ENCODE measurements at regions not wholly inside any gene's neighbourhood (a gene's known extent, or its start where the extent isn't known, plus 50 kb on each side); places are given as distances from the start of the nearest gene placed in this dataset.
"Not testable (repeated sequence)": the region's sequence is repeated elsewhere in the genome, so short reads cannot be mapped to it uniquely, and the experiment has no call there.

GRCh38 chr16:31996325-31996724, 122.7 kb downstream of the ZNF267 start:
- H3K23ac ChIP-seq (ENCODE audit: insufficient read length); H4K5ac ChIP-seq (ENCODE audit: insufficient read length, low read depth, low read length); H2BK15ac ChIP-seq (ENCODE audit: low read length); H3K14ac ChIP-seq (ENCODE audit: insufficient read length); H3K18ac ChIP-seq (ENCODE audit: extremely low read depth, low read length); H3K4me2 ChIP-seq (ENCODE audit: insufficient read depth in 1 of 2, low read depth in 2 of 2, low read length in 2 of 2); H3K56ac ChIP-seq (replicated peaks; ENCODE audit: insufficient read length, low read depth, low read length); H3K79me2 ChIP-seq (ENCODE audit: control insufficient read depth in 1 of 2, insufficient read depth in 2 of 2, low read length in 2 of 2); CTCF ChIA-PET (ENCODE audit: partially characterized antibody); H3K4ac ChIP-seq (replicated peaks; ENCODE audit: insufficient read length, low read depth, low read length); H2BK5ac ChIP-seq (ENCODE audit: low read depth, low read length); H3K27me3 ChIP-seq (replicated peaks in 1 of 4; ENCODE audit: control insufficient read depth in 3 of 4, extremely low read depth in 1 of 4, insufficient read depth in 3 of 4, low read length in 3 of 4); H3K9ac ChIP-seq (replicated peaks in 1 of 4; ENCODE audit: extremely low read depth in 1 of 4, low read depth in 3 of 4, low read length in 3 of 4); H3K36me3 ChIP-seq (ENCODE audit: control insufficient read depth in 2 of 4, insufficient read depth in 4 of 4, low read length in 3 of 4); DNase-seq (ENCODE audit: low read depth in 1 of 2, low spot score in 2 of 2); H3K4me1 ChIP-seq (replicated peaks in 1 of 4; ENCODE audit: control insufficient read depth in 3 of 4, insufficient read depth in 4 of 4, low read length in 3 of 4); H4K91ac ChIP-seq (replicated peaks; ENCODE audit: insufficient read length, low read length); H4K8ac ChIP-seq (ENCODE audit: extremely low read depth, insufficient read depth, low read length); H4K20me1 ChIP-seq (replicated peaks in 1 of 2; ENCODE audit: control insufficient read depth in 1 of 2, insufficient read depth in 2 of 2, low read length in 2 of 2); H3K79me1 ChIP-seq (ENCODE audit: low read depth, low read length); H2BK20ac ChIP-seq (ENCODE audit: low read length); H2BK12ac ChIP-seq (ENCODE audit: low read depth, low read length); H2BK120ac ChIP-seq (replicated peaks; ENCODE audit: low read depth, low read length); H2AK5ac ChIP-seq (ENCODE audit: low read depth, low read length); H3K23me2 ChIP-seq (ENCODE audit: low read depth, low read length); FAIRE-seq; POLR2A ChIA-PET (ENCODE audit: partially characterized antibody); H3K27ac ChIP-seq (ENCODE audit: low read depth, low read length); H2AFZ ChIP-seq (ENCODE audit: low read length); H3K4me3 ChIP-seq (ENCODE audit: extremely low read depth in 1 of 4, insufficient read depth in 2 of 4, low read depth in 3 of 4, low read length in 4 of 4): not testable (repeated sequence)
- 73% methylated on average over 3 of the region's 3 CpGs; no CpG with 5 or more reads in 1 of the 2 experiments for WGBS, 2 experiments (ENCODE audit: extremely low coverage in 1 of 2, insufficient coverage in 1 of 2, insufficient read length in 1 of 2, insufficient replicate concordance in 2 of 2, low coverage in 1 of 2, low lambda C conversion rate in 2 of 2, missing lambda C conversion rate in 1 of 2)
- H3K9me3 ChIP-seq (ENCODE audit: insufficient read depth in 2 of 2, low read depth in 1 of 2, low read length in 1 of 2): peaks cover 0 to 25% of the 10 kb centered on the region in 2 experiments; a peak in 2 of 4 replicates

GRCh38 chr16:32002496-32002895, 128.9 kb downstream of the ZNF267 start:
- not testable (repeated sequence) for H3K27ac ChIP-seq (ENCODE audit: low read depth, low read length)

More at GRCh38 chr16:32002496-32002895, 128.9 kb downstream of the ZNF267 start:
- H3K27me3 ChIP-seq (replicated peaks in 1 of 4; ENCODE audit: control insufficient read depth in 3 of 4, extremely low read depth in 1 of 4, insufficient read depth in 3 of 4, low read length in 3 of 4); H4K91ac ChIP-seq (replicated peaks; ENCODE audit: insufficient read length, low read length); CTCF ChIA-PET (ENCODE audit: partially characterized antibody); H4K8ac ChIP-seq (ENCODE audit: extremely low read depth, insufficient read depth, low read length); H2BK120ac ChIP-seq (replicated peaks; ENCODE audit: low read depth, low read length); H4K20me1 ChIP-seq (replicated peaks in 1 of 2; ENCODE audit: control insufficient read depth in 1 of 2, insufficient read depth in 2 of 2, low read length in 2 of 2); H3K4ac ChIP-seq (replicated peaks; ENCODE audit: insufficient read length, low read depth, low read length); H3K23ac ChIP-seq (ENCODE audit: insufficient read length); DNase-seq (ENCODE audit: low read depth in 1 of 2, low spot score in 2 of 2); H3K23me2 ChIP-seq (ENCODE audit: low read depth, low read length); H2BK15ac ChIP-seq (ENCODE audit: low read length); H3K18ac ChIP-seq (ENCODE audit: extremely low read depth, low read length); H2BK12ac ChIP-seq (ENCODE audit: low read depth, low read length); H3K9ac ChIP-seq (replicated peaks in 1 of 4; ENCODE audit: extremely low read depth in 1 of 4, low read depth in 3 of 4, low read length in 3 of 4); H2BK5ac ChIP-seq (ENCODE audit: low read depth, low read length); H3K79me2 ChIP-seq (ENCODE audit: control insufficient read depth in 1 of 2, insufficient read depth in 2 of 2, low read length in 2 of 2); H3K79me1 ChIP-seq (ENCODE audit: low read depth, low read length); H3K4me3 ChIP-seq (ENCODE audit: extremely low read depth in 1 of 4, insufficient read depth in 2 of 4, low read depth in 3 of 4, low read length in 4 of 4); H3K4me1 ChIP-seq (replicated peaks in 1 of 4; ENCODE audit: control insufficient read depth in 3 of 4, insufficient read depth in 4 of 4, low read length in 3 of 4); H3K36me3 ChIP-seq (ENCODE audit: control insufficient read depth in 2 of 4, insufficient read depth in 4 of 4, low read length in 3 of 4); H3K56ac ChIP-seq (replicated peaks; ENCODE audit: insufficient read length, low read depth, low read length); H3K4me2 ChIP-seq (ENCODE audit: insufficient read depth in 1 of 2, low read depth in 2 of 2, low read length in 2 of 2); H3K14ac ChIP-seq (ENCODE audit: insufficient read length); POLR2A ChIA-PET (ENCODE audit: partially characterized antibody); H2AFZ ChIP-seq (ENCODE audit: low read length); H2BK20ac ChIP-seq (ENCODE audit: low read length); H4K5ac ChIP-seq (ENCODE audit: insufficient read length, low read depth, low read length); H2AK5ac ChIP-seq (ENCODE audit: low read depth, low read length); FAIRE-seq: not testable (repeated sequence)
- 83% methylated on average over 9 of the region's 9 CpGs; no CpG with 5 or more reads in 1 of the 2 experiments for WGBS, 2 experiments (ENCODE audit: extremely low coverage in 1 of 2, insufficient coverage in 1 of 2, insufficient read length in 1 of 2, insufficient replicate concordance in 2 of 2, low coverage in 1 of 2, low lambda C conversion rate in 2 of 2, missing lambda C conversion rate in 1 of 2)
- H3K9me3 ChIP-seq (ENCODE audit: insufficient read depth in 2 of 2, low read depth in 1 of 2, low read length in 1 of 2): peaks cover 0 to 36% of the 10 kb centered on the region in 2 experiments; a peak in 2 of 4 replicates
